HEK293T (cell line): ENCODE measurements at regions not wholly inside any gene's neighbourhood (a gene's known extent, or its start where the extent isn't known, plus 50 kb on each side); places are given as distances from the start of the nearest gene placed in this dataset.

Experiments used
- BHLHE40 ChIP-seq: fragments of 450-650 bp; IDR thresholded peaks from 2 replicates; pipeline ENCODE4 v1.6.1; 2016; ENCODE audit warnings: mild to moderate bottlenecking, moderate library complexity, borderline replicate concordance
- ELF4 ChIP-seq: fragments of 450-650 bp; IDR thresholded peaks from 2 replicates; pipeline ENCODE4 v1.6.1; 2017; ENCODE audit warnings: antibody characterized with exemption
- FOXM1 ChIP-seq: fragments of 450-650 bp; IDR thresholded peaks from 2 replicates; pipeline ENCODE4 v1.6.1; 2017; ENCODE audit warnings: mild to moderate bottlenecking, borderline replicate concordance
- HDGF ChIP-seq: fragments of 450-650 bp; IDR thresholded peaks from 2 replicates; pipeline ENCODE4 v1.6.1; 2017; ENCODE audit warnings: antibody characterized with exemption, borderline replicate concordance
- LEF1 ChIP-seq: fragments of 450-650 bp; IDR thresholded peaks from 2 replicates; pipeline ENCODE4 v1.6.1; 2017; ENCODE audit warnings: mild to moderate bottlenecking, borderline replicate concordance
- NFRKB ChIP-seq: fragments of 450-650 bp; IDR thresholded peaks from 2 replicates; pipeline ENCODE4 v1.6.1; 2016; ENCODE audit warnings: mild to moderate bottlenecking, moderate library complexity
- PKNOX1 ChIP-seq: fragments of 450-650 bp; IDR thresholded peaks from 2 replicates; pipeline ENCODE4 v1.6.1; 2016
- SP1 ChIP-seq: fragments of 450-650 bp; IDR thresholded peaks from 2 replicates; pipeline ENCODE4 v1.6.1; 2017

- TF ChIP-seq FOXM1 (no peak), NFRKB (no peak), LEF1 (no peak), ELF4 (no peak), HDGF (no peak), PKNOX1 (no peak), BHLHE40 (no peak), SP1 (no peak)
Measured at GRCh38 chr7:68155676-68156075, 1159.0 kb downstream of the TYW1 start.
